HG03064 (cell line): ENCODE measurements at regions not wholly inside any gene's neighbourhood (a gene's known extent, or its start where the extent isn't known, plus 50 kb on each side); places are given as distances from the start of the nearest gene placed in this dataset.

Experiments
- ATAC-seq: cut with Tn5 transposase; IDR thresholded peaks from one replicate; pipeline ENCODE4 v1.9.1; 2021; ENCODE audit warnings: low read depth; ENCODE audit not compliant: unreplicated experiment

GRCh38 chr6:67336014-67336413, 1299.1 kb upstream of the ADGRB3 start:
- no peak for ATAC-seq

GRCh38 chr6:67331304-67331703, 1303.8 kb upstream of the ADGRB3 start:
- no peak for ATAC-seq

- ATAC-seq, result no peak
Observed at GRCh38 chr6:67328269-67328668, 1306.8 kb upstream of the ADGRB3 start.

GRCh38 chr6:67300430-67301040, 1334.5 kb upstream of the ADGRB3 start:
- ATAC-seq, result no peak

GRCh38 chr6:67292169-67292568, 1342.9 kb upstream of the ADGRB3 start:
- no peak for ATAC-seq

- no peak for ATAC-seq
Observed at GRCh38 chr6:67287566-67287965, 1347.5 kb upstream of the ADGRB3 start.

- no peak for ATAC-seq
Observed at GRCh38 chr6:67285770-67286495, 1349.1 kb upstream of the ADGRB3 start.

GRCh38 chr6:67277312-67277711, 1357.8 kb upstream of the ADGRB3 start:
- no peak for ATAC-seq

- ATAC-seq, result no peak
Observed at GRCh38 chr6:67265996-67266921, 1368.8 kb upstream of the ADGRB3 start.

GRCh38 chr6:67252663-67253062, 1382.4 kb upstream of the ADGRB3 start:
- no peak for ATAC-seq

GRCh38 chr6:67248077-67248476, 1387.0 kb upstream of the ADGRB3 start:
- no peak for ATAC-seq

- ATAC-seq, result no peak
Observed at GRCh38 chr6:67244037-67244436, 1391.0 kb upstream of the ADGRB3 start.

- ATAC-seq, result no peak
Observed at GRCh38 chr6:67237277-67237676, 1397.8 kb upstream of the ADGRB3 start.

GRCh38 chr6:67231092-67231491, 1404.0 kb upstream of the ADGRB3 start:
- no peak for ATAC-seq

- ATAC-seq, result no peak
Observed at GRCh38 chr6:67224989-67225388, 1410.1 kb upstream of the ADGRB3 start.

GRCh38 chr6:67221226-67221625, 1413.9 kb upstream of the ADGRB3 start:
- no peak for ATAC-seq

GRCh38 chr6:67219346-67219745, 1415.7 kb upstream of the ADGRB3 start:
- no peak for ATAC-seq

- no peak for ATAC-seq
Observed at GRCh38 chr6:67212584-67212983, 1422.5 kb upstream of the ADGRB3 start.

- ATAC-seq, result no peak
Observed at GRCh38 chr6:67210450-67210849, 1424.6 kb upstream of the ADGRB3 start.

- no peak for ATAC-seq
Observed at GRCh38 chr6:67201563-67201962, 1433.5 kb upstream of the ADGRB3 start.

- ATAC-seq, result no peak
Observed at GRCh38 chr6:67200626-67201403, 1434.3 kb upstream of the ADGRB3 start.
